ENCODE measurements at regions not wholly inside any gene's neighbourhood (a gene's known extent, or its start where the extent isn't known, plus 50 kb on each side); places are given as distances from the start of the nearest gene placed in this dataset.

- ATAC-seq (ENCODE audit: poor library complexity) (no peak), DNase-seq (peak in 6 of 14 experiments; percentile 2 to 25 (median 15))
- Mint-ChIP-seq H3K27ac (no peak overlapping the region), H3K4me3 (no peak overlapping the region), H3K27me3 (no peaks in the 10 kb centered on the region), H3K36me3 (ENCODE audit: low read depth) (no peaks in the 10 kb centered on the region), H3K9me3 (no peaks in the 10 kb centered on the region), H3K4me1 (ENCODE audit: low read depth) (peaks cover 12% of the 10 kb centered on the region)
- ChIA-PET POLR2A (no interaction called here), CTCF (no interaction called here)
- Histone ChIP-seq H3K4me3 (ENCODE audit: low read length) (no peak overlapping the region), H3K4me1 (ENCODE audit: insufficient read depth, low read length) (peaks cover 5% of the 10 kb centered on the region), H3K36me3 (ENCODE audit: insufficient read depth, low read length) (no peaks in the 10 kb centered on the region), H3K9me3 (ENCODE audit: control insufficient read depth in 1 of 2, insufficient read depth in 1 of 2, low read length in 2 of 2) (no peaks in the 10 kb centered on the region), H3K27ac (ENCODE audit: low read depth in 1 of 2, low read length in 2 of 2) (no peak overlapping the region), H3K27me3 (ENCODE audit: control insufficient read depth in 1 of 2, insufficient read depth in 2 of 2, low read length in 2 of 2) (no peaks in the 10 kb centered on the region)
- intact Hi-C loops (cut with DNase I, micrococcal nuclease): no loop called here
- TF ChIP-seq, protein P1, sequence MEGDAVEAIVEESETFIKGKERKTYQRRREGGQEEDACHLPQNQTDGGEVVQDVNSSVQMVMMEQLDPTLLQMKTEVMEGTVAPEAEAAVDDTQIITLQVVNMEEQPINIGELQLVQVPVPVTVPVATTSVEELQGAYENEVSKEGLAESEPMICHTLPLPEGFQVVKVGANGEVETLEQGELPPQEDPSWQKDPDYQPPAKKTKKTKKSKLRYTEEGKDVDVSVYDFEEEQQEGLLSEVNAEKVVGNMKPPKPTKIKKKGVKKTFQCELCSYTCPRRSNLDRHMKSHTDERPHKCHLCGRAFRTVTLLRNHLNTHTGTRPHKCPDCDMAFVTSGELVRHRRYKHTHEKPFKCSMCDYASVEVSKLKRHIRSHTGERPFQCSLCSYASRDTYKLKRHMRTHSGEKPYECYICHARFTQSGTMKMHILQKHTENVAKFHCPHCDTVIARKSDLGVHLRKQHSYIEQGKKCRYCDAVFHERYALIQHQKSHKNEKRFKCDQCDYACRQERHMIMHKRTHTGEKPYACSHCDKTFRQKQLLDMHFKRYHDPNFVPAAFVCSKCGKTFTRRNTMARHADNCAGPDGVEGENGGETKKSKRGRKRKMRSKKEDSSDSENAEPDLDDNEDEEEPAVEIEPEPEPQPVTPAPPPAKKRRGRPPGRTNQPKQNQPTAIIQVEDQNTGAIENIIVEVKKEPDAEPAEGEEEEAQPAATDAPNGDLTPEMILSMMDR (IDR thresholded peaks at IDR 0.05): no peak
Measured at GRCh38 chr12:66813137-66813892, 134.4 kb upstream of the GRIP1 start.

DNA sequence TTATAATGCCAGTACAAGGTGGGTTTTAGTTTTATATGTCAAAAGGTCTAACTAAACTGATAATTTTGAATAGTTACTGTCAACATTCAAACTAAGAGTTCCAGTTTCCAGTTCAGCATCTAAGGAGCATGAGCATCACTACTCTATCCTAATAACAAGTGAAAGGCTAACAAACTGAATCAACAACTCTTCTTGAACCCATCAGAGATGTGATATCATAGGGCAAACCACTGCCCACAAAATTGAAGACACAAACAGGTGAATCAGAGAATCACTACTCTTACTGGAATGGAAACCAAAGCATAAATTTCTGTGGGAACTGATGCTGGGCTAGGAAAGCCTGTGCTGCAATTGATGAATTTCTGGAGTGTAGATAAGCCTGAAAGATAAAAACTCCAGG, 140.7 kb upstream of the GRIP1 start:
- Histone ChIP-seq H3K36me3 (ENCODE audit: insufficient read depth, low read length) (no peaks in the 10 kb centered on the region), H3K27ac (ENCODE audit: low read depth in 1 of 2, low read length in 2 of 2) (no peak overlapping the region), H3K4me3 (ENCODE audit: low read length) (no peak overlapping the region), H3K4me1 (ENCODE audit: insufficient read depth, low read length) (no peaks in the 10 kb centered on the region), H3K27me3 (ENCODE audit: control insufficient read depth in 1 of 2, insufficient read depth in 2 of 2, low read length in 2 of 2) (no peaks in the 10 kb centered on the region), H3K9me3 (ENCODE audit: control insufficient read depth in 1 of 2, insufficient read depth in 1 of 2, low read length in 2 of 2) (no peaks in the 10 kb centered on the region)
- H3K4me1 Mint-ChIP-seq (ENCODE audit: low read depth): no peaks in the 10 kb centered on the region
- ChIA-PET POLR2A (no interaction called here), CTCF (no interaction called here)
- H3K9me3 Mint-ChIP-seq: no peaks in the 10 kb centered on the region
- intact Hi-C loops (cut with DNase I, micrococcal nuclease): no loop called here
- no peak overlapping the region for H3K4me3 Mint-ChIP-seq
- no peak overlapping the region for H3K27ac Mint-ChIP-seq
- DNase-seq: no peak
- no peak for ATAC-seq (ENCODE audit: poor library complexity)
- no peaks in the 10 kb centered on the region for H3K27me3 Mint-ChIP-seq
- no peaks in the 10 kb centered on the region for H3K36me3 Mint-ChIP-seq (ENCODE audit: low read depth)
- TF ChIP-seq, protein P1 (IDR thresholded peaks at IDR 0.05): no peak

DNA sequence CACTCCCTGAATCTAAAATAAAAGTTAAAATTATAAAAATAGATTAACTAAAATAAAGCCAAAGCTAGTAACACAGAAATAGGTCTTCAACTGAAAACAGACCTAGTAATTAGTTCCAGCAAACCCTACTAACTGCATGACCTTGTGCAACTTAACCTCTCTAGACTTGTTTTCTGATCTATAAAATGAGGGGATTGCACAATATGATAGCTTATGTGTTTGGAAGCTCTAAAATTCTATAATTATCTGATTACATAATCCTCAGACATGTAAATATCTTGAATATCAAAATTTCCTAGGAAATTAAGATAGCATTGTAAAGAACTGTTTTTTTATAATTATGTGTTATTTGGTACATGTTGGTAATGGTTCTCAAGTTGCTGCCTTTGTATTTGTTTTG, 144.1 kb upstream of the GRIP1 start:
- POLR2A ChIA-PET: no interaction called here
- no peak overlapping the region for H3K4me3 Mint-ChIP-seq
- intact Hi-C loops (cut with DNase I, micrococcal nuclease): no loop called here
- H3K36me3 ChIP-seq (ENCODE audit: insufficient read depth, low read length): no peaks in the 10 kb centered on the region
- DNase-seq (no peak), ATAC-seq (ENCODE audit: poor library complexity) (no peak)
- no peak overlapping the region for H3K4me3 ChIP-seq (ENCODE audit: low read length)
- H3K9me3 Mint-ChIP-seq: no peaks in the 10 kb centered on the region
- no peaks in the 10 kb centered on the region for H3K4me1 Mint-ChIP-seq (ENCODE audit: low read depth)
- no peak overlapping the region for H3K27ac Mint-ChIP-seq
- CTCF ChIA-PET: no interaction called here
- H3K4me1 ChIP-seq (ENCODE audit: insufficient read depth, low read length): no peaks in the 10 kb centered on the region
- H3K27ac ChIP-seq (ENCODE audit: low read depth in 1 of 2, low read length in 2 of 2): no peak overlapping the region
- no peaks in the 10 kb centered on the region for H3K27me3 ChIP-seq (ENCODE audit: control insufficient read depth in 1 of 2, insufficient read depth in 2 of 2, low read length in 2 of 2)
- no peaks in the 10 kb centered on the region for H3K27me3 Mint-ChIP-seq
- TF ChIP-seq, protein P1 (IDR thresholded peaks at IDR 0.05): no peak
- H3K9me3 ChIP-seq (ENCODE audit: control insufficient read depth in 1 of 2, insufficient read depth in 1 of 2, low read length in 2 of 2): no peaks in the 10 kb centered on the region
- H3K36me3 Mint-ChIP-seq (ENCODE audit: low read depth): no peaks in the 10 kb centered on the region
